Fibroblast of pulmonary artery (primary cell): ENCODE measurements at regions not wholly inside any gene's neighbourhood (a gene's known extent, or its start where the extent isn't known, plus 50 kb on each side); places are given as distances from the start of the nearest gene placed in this dataset.

Experiments
- DNase-seq: peaks from one replicate; pipeline ENCODE4 v3.0.0-alpha.2; 2010; ENCODE audit warnings: low read depth
- H3K4me3 ChIP-seq: replicated peaks from 2 replicates; pipeline ENCODE4 v1.5.1; 2011; ENCODE audit warnings: low read depth, mild to moderate bottlenecking, control low read depth, low read length, moderate library complexity
- CTCF ChIP-seq: IDR thresholded peaks from 2 replicates; pipeline ENCODE4 v1.5.1; 2011; ENCODE audit warnings: mild to moderate bottlenecking, control low read depth, low read length, inconsistent platforms; ENCODE audit errors: missing control alignments

DNA sequence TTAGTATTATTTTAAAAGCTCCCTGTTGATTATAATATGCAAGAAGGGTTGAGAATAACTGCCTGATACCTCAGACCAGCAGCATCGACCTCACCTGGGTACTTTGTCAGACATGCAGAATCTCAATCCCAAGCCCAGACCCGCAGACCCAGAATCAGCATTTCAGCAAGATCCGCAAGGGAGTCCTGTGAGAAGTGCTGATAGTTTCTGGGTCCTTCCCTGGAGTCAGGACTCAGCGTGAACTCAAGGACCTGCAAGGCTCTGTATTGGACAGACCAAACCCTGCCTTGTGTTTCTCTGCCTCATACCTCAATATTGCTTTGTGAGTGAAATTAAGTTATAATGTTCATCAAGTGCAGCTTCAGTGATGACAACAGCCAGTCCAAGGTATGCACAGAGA, 149.5 kb upstream of the NPY start:
- no peak for DNase-seq
- TF ChIP-seq CTCF = no peak
- H3K4me3 ChIP-seq = no peak overlapping the region

DNA sequence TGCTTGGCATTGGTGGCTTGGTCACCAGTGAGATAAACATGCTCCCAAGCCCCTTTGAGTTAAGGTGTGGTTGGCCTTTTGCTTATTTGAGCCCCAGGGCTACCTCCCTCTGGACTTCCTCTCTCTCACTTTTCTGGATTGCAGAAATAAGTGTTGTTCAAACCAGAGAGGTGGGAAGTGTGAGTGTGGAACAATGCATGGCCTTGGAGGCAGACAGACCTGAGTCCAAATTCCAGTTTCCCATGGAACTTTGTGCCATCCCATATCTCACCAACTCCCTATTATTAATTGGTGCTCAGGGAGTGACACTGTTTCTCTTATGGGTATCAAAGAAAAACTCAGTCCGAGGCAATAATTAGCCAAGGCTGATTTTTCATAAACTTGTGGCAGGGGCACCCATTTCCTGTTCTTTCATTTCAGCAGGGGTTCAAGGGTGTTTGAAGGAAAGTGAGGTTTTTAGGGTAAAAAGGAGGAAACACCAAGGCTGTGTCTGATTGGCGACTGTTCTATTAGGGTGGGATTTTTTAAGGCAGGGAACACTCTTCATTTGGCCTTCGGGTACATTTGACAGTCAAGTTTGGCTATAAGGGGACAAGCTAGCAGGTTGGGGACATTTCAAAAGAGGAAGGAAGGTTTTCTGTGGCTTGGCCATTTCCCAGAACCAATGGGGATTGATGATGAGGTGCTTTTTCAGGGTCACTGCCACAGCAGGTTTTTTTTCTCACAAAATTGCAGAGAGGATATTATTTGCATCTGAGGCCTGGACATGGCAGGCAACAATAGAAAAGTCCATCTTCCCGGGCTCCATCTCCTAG, 148.8 kb upstream of the NPY start:
- no peak overlapping the region for H3K4me3 ChIP-seq
- TF ChIP-seq CTCF = no peak
- no peak for DNase-seq

DNA sequence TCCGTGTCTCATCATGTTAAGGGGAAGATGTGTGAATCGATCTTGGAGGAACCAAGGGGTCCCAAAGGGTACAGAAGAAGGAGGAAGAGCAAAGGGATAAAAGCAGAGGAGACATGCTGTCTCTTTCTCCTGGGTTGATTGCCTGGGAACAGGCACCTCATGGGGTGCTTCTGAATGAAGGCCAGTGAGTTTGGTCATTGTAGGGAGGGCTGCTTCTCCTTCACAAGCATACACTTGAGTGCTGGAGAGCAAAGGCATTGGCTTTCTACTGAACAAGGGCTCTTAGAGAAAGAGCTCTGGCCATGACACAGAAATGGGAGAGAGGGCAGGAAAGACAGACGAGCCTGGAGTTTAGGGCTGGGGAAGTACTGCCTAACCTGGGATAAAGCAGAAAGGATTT, 146.7 kb upstream of the NPY start:
- no peak for TF ChIP-seq CTCF
- no peak overlapping the region for H3K4me3 ChIP-seq

GRCh38 chr7:24138343-24138742, 145.6 kb upstream of the NPY start:
- no peak overlapping the region for H3K4me3 ChIP-seq
- no peak for TF ChIP-seq CTCF
- DNase-seq = no peak

More for the DNA sequence above, 146.7 kb upstream of the NPY start:
- DNase-seq = no peak

DNA sequence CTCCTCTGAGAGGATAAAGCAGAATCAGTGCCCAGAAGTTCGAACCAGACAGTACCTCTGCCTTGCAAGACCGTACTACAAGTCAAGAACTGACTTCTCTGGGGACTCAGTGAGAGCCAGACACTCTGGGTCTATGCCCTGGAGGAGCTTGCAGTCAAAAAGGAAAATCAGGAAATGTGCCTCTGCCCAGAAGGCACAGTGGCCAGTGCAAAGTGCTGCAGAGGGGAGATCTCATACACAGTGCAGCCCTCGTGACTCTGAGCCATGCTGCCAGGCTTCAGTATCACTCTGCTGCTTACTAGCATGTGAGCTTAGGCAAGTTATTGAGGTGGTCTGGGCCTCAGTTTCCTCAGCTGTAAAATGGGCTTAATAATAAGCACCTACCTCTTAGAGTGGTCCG, 144.0 kb upstream of the NPY start:
- TF ChIP-seq CTCF = no peak
- no peak overlapping the region for H3K4me3 ChIP-seq
- no peak for DNase-seq

- H3K4me3 ChIP-seq = no peak overlapping the region
- DNase-seq = no peak
- TF ChIP-seq CTCF = no peak
Observed at GRCh38 chr7:24141874-24142509, 142.0 kb upstream of the NPY start.
